ENCODE measurements at regions not wholly inside any gene's neighbourhood (a gene's known extent, or its start where the extent isn't known, plus 50 kb on each side); places are given as distances from the start of the nearest gene placed in this dataset.
A peak's percentile ranks its signal among the peaks of the same experiment; 100 is the strongest.

DNA sequence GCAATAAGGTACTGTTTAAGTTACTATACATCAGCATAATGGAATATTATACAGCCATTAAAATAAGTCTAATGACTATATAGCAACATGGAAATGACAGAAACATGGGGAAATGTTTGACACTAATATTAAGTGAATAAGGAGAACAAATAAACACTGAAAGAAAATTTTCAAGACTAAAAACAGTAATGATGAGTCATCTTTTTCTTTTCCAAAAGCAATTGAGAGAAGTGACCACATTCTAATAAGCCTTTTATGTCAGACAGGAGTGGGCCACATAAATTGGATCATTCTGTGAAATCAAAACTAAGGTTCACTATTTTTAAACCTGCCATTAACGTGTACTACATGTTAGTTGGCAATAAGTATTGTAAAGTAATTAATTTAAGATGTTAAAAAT lies 187.5 kb downstream of the AHR start:
- DNase-seq = no peak

DNA sequence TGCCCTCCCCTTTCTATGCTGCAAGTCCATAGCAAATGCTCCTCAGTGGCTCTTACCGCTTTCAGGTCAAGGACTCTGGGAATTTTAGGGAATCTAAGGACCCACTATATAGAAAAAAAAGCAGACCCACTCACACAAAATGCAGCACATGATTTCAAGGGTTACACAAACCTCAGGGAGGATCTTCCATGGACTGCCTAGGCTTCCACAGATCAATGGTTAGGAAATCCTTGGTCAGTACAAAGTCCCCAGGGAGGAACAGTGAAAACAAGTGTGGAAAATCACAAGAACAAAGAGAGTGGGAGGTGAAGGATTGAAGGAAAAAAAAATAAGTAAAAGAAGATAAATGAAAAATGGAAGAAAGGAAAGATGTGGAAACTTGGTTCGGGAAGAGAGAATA lies 188.4 kb downstream of the AHR start:
- no peak for DNase-seq

DNA sequence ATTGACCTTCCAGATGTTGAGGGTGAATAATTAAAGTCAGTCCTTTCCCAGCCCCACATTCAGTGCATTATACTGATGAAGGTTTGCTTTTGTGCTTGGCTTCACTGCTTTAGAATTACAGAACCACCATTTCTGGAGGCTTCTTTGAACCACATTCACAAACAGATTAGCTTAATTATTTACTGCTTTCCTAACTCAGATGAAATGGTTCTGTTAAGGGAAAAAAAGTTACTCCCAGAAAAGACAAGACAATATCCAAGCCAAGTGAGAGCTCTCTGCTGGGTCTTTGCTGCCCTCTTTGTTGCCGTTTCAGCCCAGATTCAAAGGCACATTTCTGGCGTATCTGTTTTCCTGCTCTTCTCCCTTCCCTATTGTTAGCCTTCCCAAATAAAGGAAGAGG lies 188.9 kb downstream of the AHR start:
- no peak for DNase-seq

DNA sequence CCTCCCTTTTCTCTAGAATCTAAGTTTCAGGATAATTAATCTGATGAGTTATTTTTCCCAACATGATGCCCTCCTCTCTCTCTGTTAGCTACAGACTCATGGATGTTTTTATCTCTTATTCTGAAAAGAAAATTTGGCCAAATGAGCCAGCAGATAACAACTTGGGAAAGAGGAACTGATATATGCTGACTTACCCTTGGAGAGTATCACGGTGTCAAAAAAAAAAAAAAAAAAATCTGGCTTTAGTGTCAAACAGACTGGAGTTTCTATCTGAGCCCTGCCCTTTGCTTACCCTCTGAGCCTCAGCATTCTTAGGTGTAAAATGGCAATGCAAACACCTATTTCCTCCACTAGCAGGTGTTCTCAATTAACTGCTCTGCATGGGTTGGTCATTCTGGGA lies 190.4 kb downstream of the AHR start:
- DNase-seq = peak; percentile 6

DNA sequence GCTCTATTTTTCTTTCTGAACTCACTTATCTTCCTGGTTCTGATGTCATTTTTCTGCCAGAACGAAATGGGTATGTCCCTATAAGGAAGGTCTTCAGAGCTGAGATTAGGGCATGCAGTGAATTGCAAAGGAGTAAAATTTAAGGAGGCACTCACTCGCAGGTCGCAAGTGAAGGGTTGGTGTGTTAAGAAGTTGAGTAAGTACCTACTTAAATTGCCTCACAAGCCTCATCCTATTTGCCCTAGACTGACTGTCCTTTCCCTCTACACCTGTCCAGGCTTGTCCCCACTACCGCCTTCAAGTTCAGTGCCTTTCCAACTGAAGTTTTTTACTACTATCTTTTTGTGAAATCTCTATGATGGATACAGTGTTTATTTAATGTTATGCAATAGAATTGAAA lies 191.5 kb downstream of the AHR start:
- no peak for DNase-seq

DNA sequence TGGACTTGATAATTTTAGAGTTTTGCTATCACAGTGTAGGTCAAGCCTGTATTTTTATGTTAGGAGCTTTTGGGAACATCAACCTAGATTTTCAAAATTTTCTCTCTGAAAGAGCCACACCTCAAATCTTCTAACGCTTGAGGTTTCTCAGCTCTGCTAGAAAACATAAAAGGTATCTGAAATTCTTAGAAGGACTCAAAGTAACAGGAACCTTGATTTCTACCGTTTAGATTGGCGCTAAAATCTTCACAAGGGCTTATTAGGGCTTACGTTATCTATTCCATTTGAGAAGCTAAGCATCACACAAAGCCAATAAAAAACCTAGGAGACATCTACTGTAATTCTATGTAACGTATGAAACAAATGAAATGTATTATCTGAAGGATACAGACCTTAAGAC lies 192.4 kb downstream of the AHR start:
- DNase-seq = no peak

DNA sequence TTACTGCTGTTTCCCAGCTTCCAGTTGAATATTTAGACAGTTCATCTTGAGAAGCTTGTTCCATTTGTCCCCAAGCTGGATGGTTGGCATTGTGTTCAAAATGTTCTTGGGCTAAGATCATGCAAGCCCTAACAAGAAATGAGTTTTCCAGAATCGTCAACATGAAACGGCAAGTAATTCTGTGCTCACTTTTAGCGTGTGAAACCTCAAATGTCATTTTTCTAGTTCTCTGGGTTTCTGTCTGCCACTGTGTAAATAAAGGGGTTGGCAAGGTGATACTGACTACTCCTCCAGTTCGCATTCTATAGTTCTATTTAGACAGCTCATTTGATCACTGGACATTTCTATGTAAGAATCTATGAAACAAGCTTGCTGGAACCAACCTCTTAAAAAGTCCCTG lies 194.0 kb downstream of the AHR start:
- DNase-seq = no peak

DNA sequence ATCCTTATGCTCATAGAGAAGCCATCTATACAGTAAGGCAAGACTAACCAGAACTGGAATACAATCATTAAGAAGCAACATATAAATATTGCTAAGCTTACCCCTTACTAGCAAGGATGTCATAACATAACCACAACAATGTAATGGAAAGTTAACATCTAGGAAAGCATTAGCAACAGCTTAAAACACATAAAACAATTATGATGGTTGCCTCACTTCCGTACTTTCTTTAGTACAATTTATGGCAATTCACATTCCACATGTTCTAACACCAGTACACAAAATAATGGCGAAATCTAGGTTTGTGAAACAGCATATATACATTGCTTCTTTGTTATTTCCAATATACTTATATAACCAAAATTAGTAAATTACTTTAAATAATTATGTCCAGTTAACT lies 195.0 kb downstream of the AHR start:
- DNase-seq = no peak

DNA sequence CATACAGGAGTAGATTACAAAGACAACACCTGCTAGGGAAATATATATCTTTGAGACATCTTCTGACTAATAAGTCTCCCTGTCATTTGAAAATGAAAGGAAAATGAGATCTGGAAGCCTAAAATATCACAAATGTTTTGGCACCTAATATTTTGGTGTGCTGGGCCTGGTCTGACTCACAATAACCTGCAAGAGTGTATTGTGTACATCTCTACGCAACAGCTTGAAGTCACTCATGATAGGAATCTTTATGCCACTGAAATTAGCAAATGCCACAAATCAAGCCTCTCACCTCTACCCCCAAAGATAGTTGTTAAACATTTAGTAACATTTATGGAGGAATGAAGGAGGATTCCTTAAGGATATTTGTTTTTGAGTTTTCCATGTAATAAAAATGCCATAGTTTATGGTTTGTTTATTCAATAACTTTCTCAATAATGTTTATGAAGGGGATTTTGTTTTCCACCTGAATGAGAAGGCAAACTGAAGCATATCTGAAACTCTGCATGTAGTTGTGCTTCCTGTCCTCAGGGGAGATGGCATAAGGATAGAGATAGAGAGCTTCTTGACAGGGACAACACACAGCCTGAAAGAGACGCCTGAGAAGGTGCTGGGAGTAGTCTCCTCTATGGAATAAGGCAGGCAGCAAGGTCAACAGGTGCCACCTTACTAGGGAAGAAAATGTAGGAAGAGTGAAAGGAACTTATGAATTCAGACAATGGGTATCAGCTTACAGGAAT lies 197.4 kb downstream of the AHR start:
- DNase-seq = no peak

DNA sequence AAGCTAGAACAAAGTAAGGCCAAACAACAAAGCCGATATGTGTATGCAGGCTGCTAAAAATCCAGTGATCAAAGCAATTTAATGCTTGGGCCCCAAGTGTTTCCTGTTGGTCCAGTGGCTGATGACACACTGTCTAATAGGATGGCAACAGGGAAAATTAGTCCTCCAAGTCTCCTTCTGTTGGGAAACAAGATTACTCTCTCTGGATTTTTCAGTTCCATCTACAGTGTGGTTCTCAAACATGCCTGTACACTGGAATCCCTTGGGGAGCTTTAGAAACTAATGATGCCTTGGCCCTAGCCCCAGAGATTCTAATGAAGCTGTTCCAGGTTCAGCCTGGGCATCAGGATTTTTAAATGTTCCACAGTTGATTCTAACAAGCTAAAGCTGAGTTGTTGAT lies 198.7 kb downstream of the AHR start:
- no peak for DNase-seq

DNA sequence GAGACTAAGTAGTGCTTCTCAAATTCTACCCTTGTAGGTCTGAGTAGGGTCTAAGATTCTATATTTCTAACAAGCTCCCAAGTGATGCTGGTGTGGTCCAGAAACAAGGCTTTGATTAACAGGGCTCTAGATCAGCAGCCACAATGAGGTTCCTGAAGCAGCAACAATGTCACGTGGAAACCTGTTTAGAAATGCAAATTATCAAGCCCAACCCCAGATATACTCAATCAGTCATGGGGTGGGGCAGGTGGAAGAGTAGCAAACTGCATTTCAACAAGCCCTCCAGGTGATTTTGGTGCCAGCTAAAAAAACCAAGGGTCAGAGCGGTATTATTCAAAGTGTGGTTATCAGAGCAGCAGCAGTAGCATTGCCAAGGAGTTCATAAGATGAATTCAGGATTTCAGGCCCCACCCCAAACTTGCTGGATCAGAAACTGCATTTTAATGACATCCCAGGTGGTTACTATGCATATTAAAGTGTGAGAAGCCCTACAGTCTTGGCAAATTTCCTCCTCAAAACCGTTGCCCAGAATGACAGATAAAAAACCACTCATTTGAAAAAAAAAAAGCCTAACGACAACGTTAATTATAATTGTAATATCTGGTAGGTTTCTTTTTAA lies 199.2 kb downstream of the AHR start:
- no peak for DNase-seq

DNA sequence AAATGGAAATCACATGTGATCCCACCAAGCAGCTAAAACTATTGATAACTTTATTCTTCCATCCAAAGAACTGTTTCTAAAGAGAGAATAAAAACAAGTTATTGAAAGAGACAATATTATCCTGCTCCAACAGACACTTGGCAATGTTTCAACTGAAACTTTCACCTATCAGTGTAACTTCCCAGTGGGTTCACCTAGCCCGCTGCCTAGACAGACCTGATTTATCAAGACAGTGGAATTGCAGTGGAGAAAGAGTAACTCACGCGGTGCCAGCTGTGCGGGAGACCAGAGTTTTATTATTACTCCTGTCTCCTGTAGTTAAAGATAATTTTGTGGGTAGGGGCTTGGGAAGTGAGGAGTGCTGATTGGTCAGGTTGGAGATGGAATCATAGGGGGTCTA lies 199.8 kb downstream of the AHR start:
- DNase-seq = no peak

DNA sequence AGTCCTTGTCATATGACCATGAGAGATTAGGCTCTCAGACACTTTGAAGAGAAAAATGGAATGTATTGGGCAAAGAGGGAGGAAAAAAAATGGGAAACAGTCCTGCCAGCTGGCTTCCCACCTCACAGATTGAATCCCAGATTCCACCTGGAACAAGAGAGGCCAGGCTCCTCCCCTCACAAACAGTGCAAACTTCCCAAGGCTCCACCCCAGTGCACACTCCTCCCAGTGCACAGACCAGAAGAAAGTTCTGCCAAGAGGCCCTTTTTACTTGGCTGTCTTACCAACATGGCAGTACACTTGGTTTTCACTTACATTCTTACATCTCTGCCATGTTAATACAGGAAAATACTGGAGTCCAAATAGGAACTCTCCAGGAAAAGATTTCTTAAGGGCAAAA lies 202.3 kb downstream of the AHR start:
- no peak for DNase-seq

DNA sequence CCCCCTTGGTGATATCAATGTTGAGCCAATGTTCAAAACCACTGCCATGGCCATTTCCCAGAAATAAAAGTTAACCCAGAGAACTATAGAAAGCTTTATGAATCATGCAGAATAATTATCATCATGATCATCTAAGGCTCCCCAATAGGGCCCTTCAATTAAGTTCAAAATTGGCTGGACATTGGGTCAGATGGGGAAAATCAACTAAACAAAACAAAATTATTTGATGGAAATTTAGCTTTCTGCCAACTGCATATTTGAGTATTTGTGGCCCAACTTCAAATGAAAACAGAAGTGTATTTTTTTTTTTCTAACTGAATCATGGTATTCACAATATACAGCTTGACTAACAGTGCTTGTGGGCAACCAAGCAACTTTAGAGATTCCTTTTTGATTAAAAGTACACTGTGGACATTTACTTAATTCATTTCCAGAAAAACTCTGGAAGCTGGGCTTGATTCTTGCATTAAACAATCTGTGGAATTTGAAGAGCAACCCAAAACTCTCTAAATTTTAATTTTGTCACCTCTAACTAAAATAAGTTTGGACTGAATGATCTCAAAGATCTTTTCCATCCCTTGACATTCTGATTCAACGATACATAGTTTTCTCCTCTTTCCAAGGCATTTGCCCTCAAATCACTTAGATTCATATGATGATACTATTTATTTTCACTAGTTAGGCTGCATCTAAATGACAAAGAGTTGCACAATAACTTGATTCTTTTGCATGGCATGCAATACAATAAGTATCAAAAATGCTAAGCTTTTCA lies 203.2 kb downstream of the AHR start:
- no peak for DNase-seq

DNA sequence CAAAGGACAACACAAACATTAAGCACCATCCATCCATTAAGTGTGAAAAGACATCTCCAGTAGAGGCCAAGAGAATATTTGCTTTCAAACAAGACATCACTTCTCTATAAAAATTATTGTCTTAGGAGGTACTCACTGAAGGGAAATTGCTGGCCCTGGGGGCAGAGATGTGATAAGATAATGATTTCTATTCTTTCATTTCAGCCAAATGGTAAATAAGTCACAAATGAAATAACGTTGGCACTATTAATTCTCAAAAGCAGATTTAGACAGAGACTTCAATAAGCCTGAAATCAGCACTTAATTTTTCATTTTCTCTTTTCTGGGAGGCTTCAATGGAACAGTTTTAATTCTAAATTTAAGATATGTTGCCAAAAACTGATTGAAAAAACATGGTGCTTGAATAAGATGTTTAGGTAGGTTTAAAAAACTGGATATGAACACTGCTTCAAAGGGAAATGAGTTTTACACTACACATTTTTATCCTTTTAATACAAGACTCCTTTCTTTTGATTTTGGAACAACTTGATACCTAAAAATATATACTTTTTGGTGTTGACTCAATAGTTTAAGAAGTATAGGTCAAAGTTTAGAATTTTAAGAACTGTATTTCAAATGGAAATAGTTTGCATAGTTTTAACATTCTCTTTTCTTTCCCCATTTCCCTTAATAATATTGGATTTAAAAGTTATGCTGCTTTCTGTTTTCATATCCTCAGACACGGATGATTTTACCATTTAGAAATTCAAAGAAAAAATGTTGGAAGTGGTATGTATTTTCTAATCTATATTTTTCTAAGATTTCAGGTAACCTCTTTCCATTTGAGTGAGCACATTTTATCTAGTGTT lies 204.0 kb downstream of the AHR start:
- DNase-seq = no peak

DNA sequence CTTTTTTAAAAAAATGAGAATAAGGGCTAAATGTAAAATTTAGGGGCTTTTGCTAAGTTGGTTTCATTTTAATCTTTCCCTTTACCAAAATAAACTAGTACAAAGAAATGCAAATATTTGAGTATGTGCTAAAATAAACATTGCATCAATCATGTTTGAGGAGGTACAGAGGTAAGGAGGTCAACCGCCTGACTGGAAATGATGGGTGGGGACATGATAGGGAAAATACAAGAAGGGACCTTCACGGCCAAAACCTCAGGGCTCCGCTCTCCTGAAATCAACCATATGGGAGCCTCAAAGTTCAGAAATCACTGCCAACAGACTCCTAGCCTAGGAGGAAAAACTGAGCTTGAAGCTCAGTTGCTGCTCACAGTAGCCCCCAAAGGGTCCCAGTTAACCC lies 207.6 kb downstream of the AHR start:
- peak; percentile 61 for DNase-seq

DNA sequence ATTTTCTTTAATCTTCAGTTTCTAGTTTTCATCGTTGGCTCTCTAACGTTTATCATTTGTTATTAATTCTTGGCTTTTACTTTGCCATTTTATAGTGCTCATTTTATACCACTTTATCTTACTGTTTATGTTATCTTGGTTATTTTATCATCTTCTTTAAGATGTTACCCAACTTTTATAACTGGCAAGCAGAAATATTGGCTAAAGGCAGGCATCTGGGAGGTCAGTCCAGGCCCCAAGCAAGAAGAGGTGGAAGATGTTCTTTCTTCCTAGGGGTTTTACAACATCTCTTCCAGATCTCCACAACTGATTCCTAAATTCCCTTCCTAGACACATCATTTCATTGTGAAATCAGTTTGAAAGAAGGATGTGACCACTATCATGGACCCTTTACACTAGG lies 208.1 kb downstream of the AHR start:
- no peak for DNase-seq

DNA sequence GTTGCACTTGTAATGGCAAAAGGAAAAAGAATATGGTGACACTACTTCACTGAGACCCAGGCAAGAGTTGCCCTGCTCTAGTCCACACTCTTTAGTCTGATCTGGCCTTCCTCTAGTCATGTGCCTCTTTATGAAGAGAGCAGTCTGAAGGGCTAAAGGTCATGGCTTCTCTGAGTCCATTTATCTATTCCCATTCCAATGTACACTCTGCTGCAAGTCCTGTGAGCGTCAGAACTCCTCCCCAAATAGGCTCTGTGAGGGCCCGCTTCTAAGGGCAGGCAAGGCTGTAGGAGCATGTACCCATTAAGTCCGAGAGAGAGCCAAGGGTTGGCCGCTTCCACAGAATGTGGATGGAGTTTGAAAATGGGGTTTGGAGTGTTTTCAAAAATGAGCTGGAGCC lies 209.3 kb downstream of the AHR start:
- DNase-seq = no peak

DNA sequence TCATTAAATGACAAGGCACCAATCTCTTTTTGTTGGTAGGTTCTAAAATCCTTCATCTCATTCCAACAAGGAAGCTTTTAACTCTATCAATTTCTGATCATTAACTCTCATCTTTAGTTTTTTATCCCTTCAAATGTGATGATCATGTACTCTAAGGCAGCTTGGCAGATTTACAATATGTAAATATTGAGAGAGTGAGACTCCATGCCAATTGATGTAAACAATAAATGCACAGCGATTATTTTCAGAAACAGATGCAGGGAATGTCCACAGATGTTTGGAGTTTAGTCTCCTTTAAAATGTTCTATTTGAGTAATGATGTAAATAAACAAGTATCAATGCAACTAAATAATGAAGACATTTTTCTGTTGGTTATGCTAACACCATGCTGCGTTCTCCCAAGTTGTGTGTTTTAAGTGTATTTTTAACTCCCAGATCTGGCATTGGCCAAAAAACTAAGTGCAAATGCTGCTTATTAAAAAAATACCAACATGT lies 213.8 kb downstream of the AHR start:
- peak; percentile 31 for DNase-seq

DNA sequence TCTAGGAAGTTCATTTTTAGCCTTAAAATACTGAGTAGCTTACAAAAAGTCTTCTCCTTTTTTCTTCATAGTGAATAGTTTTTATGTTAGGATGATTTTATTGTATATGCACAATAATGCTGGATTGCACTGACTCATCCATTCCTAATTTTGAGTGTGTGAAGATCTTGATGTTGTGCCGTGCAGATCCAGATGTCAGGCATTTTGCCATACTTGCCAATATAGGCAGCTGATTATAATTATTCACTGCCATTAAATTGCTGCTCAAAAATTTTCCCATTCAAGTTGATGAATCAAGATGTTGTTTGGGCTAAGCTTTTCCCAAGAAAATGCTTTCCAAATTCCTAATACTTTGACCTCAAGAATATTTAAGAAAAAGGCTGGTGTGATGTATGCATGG lies 218.3 kb downstream of the AHR start:
- DNase-seq = no peak

DNA sequence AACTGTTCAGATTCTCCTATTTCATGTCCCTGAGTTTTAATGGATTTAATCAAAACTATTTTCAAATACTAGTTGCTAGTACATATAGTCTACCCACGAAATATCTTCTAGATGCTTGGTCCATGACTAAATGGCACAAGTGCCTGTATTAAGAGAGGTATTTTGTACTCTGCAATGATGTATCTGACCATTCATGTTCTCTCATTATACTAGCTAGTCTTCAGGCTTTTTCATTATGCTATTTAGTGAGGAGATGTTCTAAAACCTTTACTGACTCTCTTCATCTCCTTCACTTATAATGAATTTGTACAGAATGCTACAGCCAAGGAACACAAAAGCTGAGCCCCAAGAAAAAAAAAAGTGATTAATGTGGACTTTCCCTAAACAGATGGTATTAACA lies 222.5 kb downstream of the AHR start:
- DNase-seq = no peak

DNA sequence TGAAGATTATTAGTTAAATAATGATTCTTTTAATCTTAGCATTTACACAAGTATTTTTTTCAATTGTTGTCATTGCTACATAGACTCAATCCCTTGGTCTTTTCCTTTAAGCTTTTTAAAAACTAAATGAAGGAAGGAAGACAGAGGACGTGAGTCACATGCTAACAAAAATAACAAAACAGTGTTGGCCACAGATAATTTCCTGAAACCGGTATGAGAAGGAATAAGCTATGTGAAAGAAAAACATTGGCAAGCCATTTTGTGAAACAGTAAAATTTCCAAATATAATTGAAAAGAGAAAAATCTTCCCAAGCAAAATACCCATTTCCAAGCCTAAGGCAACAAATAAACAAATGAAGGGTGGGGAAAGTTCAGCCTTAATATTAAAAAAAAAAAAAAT lies 223.0 kb downstream of the AHR start:
- DNase-seq = no peak

Data from DMS153 (cell line).